ENCODE measurements at regions not wholly inside any gene's neighbourhood (a gene's known extent, or its start where the extent isn't known, plus 50 kb on each side); places are given as distances from the start of the nearest gene placed in this dataset.

DNA sequence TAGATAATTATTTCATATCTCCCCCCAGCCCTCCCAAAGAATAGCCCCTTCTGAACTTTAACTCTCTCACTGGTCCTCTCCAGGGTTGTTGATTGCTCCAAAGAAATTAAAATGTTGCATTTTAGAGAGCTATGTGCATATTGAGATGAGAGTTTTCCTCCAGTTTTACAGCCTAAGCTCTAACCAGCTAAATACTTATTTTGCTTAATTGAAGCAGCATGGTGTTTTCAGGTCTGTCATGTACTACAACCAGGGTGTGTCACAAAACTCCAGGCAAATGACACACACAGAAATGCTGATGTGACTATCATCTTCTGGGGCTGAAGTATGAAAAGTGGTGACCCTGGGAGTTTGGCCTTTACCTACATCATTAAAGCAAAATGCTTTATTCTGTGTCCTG lies 196.8 kb upstream of the STXBP5 start:
- no peak for TF ChIP-seq CTCF (IDR thresholded peaks at IDR 0.05)

DNA sequence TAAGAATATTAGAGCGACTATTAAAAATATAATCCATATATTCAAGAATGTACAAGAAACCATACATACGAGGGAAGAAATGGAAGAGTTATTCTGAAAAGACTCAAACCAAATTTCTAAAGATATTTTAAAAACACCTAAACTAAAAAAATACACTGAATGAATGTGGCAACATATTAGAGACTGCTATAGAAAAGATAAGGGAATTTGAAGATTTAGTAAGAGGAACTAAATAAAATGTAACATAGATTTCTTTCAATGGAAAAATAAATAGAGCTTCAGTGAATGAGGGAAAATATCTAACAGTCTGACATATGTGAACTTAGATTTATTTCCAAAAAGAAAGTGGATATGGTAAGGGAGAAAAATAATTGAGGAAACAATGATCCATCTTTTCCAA lies 194.9 kb upstream of the STXBP5 start:
- no peak for TF ChIP-seq CTCF (IDR thresholded peaks at IDR 0.05)

DNA sequence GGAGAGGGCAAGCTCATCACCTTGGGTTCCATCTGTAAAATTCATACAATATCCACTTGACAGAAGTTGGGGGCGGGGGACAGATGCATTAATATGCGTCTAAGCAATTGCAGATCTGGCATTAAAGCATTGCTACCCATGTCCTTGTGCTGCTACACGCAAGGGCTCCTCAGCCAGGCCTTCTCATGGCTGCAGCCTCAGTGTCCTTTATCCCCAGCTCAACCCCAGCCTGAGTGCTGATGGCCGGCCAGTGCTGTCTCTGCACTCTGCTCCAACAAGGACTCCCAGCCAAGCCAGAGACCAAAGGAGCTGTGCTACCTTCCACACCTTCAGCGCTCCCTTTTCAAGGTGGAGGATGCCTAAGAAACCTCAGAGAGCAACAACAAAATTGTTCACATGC lies 188.5 kb upstream of the STXBP5 start:
- TF ChIP-seq CTCF (IDR thresholded peaks at IDR 0.05), result no peak

DNA sequence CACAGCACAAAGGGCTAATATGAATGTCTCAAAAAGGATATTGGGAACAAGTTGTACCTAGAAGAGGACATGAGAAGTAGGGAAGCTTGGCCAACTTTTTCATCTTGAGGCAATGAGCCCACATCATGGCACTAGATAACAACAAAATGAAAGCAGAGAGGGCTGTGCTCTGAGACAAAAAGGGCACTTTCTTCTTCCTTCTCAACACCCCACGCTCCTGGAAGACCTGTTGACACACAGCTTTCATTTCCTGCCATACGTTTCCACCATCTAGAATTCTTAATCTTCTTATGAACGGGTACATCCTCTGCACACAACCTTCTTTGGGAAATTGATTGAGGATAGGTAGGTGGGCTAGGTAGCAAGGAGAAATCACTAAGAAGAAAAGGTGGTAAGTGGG lies 187.8 kb upstream of the STXBP5 start:
- no peak for TF ChIP-seq CTCF (IDR thresholded peaks at IDR 0.05)

DNA sequence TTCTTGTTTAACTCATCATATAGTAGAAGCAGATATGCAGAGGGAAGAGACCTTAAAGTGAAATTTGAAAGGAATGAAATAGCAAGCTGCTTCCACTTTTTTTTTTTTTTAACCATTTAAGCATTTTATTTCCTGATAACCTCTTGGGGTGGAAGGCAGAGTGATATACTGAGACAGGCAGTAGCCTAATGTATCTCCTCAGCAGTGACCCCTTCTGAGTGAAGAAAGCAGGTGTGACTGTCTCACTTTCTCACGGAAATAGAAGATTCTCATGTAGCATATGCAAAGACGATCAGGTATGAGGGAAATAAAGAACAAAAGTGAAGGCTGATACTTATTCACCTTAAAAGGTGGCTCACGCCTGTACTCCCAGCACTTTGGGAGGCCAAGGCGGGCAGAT lies 187.1 kb upstream of the STXBP5 start:
- TF ChIP-seq CTCF (IDR thresholded peaks at IDR 0.05), result no peak

- no peak for TF ChIP-seq CTCF (IDR thresholded peaks at IDR 0.05)
Measured at GRCh38 chr6:147019001-147019400, 185.2 kb upstream of the STXBP5 start.

GRCh38 chr6:147022041-147022440 lies 182.2 kb upstream of the STXBP5 start:
- no peak for TF ChIP-seq CTCF (IDR thresholded peaks at IDR 0.05)

DNA sequence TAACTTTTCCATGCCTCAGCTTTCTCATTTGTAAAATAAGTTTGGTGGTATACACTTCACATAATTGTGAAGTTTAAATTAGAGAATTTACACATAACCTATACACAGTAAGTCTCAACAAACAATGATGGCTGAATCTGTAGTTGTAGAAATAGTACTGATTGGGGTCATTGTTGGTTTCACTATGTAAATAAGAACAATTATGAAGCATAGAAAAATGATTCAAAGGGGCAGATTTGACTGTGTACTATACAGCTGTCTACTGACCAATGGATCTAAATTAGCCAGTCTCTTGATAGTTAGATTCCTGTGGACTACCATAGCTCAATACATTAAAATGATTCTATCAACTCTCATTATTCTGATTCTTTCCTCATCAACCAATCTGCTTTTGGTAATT lies 181.1 kb upstream of the STXBP5 start:
- no peak for TF ChIP-seq CTCF (IDR thresholded peaks at IDR 0.05)
